ENCODE measurements at regions not wholly inside any gene's neighbourhood (a gene's known extent, or its start where the extent isn't known, plus 50 kb on each side); places are given as distances from the start of the nearest gene placed in this dataset.

DNA sequence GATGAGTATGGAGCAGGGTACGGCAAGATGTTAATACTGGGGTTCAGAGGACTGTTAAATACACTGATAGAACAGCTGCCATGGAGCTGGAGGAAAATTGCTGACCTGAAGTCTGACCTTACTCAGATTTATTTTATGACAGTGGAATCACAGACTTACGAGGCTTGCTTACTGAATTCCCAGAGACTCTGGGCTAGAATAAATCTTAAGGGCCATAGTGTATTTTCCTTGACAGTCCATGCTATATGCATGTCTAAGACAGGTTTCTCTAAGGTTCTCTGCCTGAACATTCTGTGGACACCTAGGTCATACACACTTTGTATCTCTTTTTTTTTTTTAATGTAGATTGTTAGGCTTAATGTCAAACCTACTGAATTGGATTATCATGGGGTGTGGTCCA lies 633.2 kb upstream of the ACTRT1 start:
- TF ChIP-seq, protein P1, sequence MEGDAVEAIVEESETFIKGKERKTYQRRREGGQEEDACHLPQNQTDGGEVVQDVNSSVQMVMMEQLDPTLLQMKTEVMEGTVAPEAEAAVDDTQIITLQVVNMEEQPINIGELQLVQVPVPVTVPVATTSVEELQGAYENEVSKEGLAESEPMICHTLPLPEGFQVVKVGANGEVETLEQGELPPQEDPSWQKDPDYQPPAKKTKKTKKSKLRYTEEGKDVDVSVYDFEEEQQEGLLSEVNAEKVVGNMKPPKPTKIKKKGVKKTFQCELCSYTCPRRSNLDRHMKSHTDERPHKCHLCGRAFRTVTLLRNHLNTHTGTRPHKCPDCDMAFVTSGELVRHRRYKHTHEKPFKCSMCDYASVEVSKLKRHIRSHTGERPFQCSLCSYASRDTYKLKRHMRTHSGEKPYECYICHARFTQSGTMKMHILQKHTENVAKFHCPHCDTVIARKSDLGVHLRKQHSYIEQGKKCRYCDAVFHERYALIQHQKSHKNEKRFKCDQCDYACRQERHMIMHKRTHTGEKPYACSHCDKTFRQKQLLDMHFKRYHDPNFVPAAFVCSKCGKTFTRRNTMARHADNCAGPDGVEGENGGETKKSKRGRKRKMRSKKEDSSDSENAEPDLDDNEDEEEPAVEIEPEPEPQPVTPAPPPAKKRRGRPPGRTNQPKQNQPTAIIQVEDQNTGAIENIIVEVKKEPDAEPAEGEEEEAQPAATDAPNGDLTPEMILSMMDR (IDR thresholded peaks at IDR 0.05), result no peak

DNA sequence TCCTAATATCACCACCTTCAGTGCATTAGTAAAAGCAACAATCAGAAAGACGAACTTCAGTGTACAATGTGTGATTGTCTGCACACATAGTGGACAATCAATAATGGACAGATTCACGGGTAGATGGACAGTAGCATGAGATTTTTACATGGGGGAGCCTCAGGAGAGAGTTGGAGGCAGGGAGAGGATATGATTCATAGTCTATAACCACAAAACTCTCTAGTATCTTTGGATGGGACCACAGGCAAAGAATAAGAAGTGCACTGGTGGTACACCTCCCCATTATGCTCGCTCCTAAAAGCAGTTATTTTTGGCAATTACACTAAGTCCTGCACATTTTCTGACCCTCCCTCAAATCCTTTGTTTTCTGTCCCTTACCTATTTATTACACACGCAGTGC lies 624.4 kb upstream of the ACTRT1 start:
- TF ChIP-seq, protein P1 (IDR thresholded peaks at IDR 0.05), result no peak

DNA sequence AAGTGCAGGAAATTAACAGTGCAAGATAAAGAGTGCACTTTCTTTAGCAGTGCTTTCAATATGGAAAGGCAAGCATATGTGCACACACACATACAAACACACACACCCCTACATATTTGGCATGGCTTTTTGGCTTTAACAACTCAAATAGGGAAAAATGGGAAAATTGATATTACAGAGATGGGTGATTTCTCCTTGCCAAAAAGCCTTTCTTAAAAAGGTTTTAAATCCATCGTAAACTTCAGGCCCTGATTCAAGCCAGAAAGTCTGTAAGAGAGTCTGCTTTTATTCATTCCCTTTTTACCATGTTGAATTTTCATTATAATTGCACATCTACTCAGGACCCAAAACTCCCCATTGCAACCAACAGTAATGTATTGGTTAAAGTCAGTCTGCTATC lies 612.0 kb upstream of the ACTRT1 start:
- TF ChIP-seq, protein P1 (IDR thresholded peaks at IDR 0.05), result no peak

DNA sequence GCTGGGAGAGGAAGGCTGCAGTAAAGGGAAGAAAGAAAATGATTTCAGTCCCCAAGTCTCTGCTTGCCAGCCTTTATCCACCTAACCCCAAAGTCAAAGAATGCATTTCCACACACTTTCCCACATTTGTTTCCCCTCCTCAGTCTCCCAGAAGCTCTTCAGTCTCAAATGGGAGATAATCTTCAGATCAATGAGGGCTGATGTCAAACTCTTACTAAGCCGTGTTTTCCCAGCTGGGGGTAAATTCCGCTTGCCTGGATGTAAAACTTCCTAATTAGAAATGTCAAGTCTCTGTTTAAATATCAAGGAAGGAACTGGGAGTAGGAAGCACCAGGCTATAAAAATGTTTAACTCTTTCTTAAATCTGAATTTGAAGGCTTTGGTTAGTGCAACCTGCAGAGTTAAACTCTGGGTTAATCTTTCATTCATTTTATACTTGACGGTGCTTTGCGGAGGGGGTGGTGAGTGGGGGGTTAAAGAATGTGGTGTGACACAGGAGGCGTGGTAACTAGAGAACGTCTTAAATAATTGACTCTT lies 601.4 kb upstream of the ACTRT1 start:
- TF ChIP-seq, protein P1 (IDR thresholded peaks at IDR 0.05), result no peak

DNA sequence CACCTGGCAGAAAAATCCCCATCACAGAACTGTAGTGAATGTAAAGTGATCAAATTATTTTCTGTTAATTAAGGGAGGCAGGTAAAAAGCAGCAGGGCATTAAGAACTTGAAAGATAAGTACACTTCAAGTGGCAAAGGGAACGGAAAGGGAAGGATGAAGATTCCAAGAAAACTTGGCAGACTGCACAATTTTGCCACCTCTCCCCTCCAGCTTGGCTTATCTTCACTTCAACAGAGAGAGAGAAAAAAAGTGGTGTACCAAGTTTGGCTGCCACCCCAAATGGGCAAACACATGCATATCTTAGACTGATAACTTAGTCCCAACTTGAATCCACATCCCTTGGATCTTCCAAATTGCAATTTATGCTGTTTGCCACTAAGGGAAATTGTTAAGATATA lies 598.1 kb upstream of the ACTRT1 start:
- TF ChIP-seq, protein P1 (IDR thresholded peaks at IDR 0.05), result no peak

DNA sequence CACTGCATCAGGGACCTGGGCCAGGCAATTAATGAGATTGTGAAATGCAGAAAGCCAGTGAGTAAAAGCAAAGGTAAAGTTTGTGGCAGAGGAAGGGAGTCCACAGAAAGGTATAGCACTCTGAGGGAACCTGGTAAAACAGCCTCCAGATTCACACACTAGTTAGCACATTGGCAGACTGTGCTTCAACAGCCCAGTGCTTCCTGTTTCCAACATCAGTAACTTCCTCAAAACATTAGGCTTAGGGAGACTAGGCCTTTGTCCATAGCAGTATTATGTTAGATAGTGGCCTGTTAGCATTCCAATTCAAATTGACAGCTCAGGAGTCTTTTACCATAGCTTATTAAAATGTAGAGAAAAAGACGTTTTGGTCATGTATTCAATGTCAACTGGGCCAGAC lies 582.6 kb upstream of the ACTRT1 start:
- TF ChIP-seq, protein P1 (IDR thresholded peaks at IDR 0.05), result no peak

DNA sequence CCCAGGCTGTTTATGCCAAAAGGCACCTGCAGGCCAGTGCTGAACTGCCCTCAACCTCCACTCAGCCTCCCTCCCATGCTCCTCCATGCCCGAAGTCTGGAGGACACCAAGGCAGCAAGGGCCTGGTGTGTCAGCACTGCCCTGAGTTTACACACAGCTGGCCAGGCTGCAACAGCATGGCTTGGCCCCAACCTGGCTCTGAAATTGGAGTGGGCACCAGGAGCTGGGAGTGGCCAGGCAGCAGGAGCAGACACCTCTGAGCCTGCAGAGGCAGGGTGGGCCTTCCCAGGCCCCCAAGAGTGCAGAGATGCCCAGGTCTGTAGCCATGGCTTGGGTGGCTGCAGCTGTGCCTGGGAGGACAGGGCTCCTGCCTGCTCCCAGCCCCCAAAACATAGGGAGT lies 571.2 kb upstream of the ACTRT1 start:
- TF ChIP-seq, protein P1 (IDR thresholded peaks at IDR 0.05), result no peak

DNA sequence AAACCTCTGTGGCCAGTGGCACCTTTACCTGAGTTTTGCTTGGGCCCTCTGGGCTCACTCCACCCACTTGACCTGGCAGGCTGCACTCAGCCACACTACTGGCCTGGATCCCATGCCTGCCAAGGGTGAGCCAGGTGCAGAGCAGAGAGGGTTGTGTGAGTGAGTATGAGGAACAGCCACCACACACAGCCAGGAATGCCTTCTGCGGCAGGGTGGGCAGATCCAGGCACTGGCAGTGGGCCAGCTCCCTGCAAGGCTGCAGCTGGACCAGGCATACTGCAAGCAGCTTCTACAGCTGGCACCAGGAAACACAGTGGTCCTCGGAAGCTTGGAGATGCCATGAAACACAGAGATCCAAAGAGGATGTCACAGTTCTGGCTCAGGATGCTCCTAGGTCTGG lies 570.1 kb upstream of the ACTRT1 start:
- TF ChIP-seq, protein P1 (IDR thresholded peaks at IDR 0.05), result no peak
